Osteocyte (in vitro differentiated cells): ENCODE measurements at regions not wholly inside any gene's neighbourhood (a gene's known extent, or its start where the extent isn't known, plus 50 kb on each side); places are given as distances from the start of the nearest gene placed in this dataset.

ENCODE experiments used
- DNase-seq: peaks from one replicate; pipeline ENCODE4 v3.0.0; 2021; ENCODE audit warnings: mixed read lengths; ENCODE audit not compliant: unreplicated experiment; ENCODE audit errors: extremely low spot score
- H3K27ac Mint-ChIP-seq: one replicate; pipeline ENCODE4 v1.8.0; 2021; ENCODE audit warnings: mild to moderate bottlenecking, mixed read lengths; ENCODE audit not compliant: unreplicated experiment
- H3K27me3 Mint-ChIP-seq: one replicate; pipeline ENCODE4 v1.8.0; 2021; ENCODE audit warnings: mixed read lengths; ENCODE audit not compliant: unreplicated experiment
- H3K36me3 Mint-ChIP-seq: one replicate; pipeline ENCODE4 v1.8.0; 2021; ENCODE audit warnings: mixed read lengths; ENCODE audit not compliant: unreplicated experiment
- H3K4me1 Mint-ChIP-seq: one replicate; pipeline ENCODE4 v1.8.0; 2021; ENCODE audit warnings: mixed read lengths; ENCODE audit not compliant: unreplicated experiment
- H3K4me3 Mint-ChIP-seq: one replicate; pipeline ENCODE4 v1.8.0; 2021; ENCODE audit warnings: mild to moderate bottlenecking, moderate library complexity, mixed read lengths; ENCODE audit not compliant: unreplicated experiment
- H3K9me3 Mint-ChIP-seq: one replicate; pipeline ENCODE4 v1.8.0; 2021; ENCODE audit warnings: mixed read lengths; ENCODE audit not compliant: unreplicated experiment
- CTCF ChIP-seq: fragments of 200-600 bp; sonication (generic); IDR thresholded peaks from 2 replicates; pipeline ENCODE4 v1.5.0; 2021; ENCODE audit warnings: antibody characterized with exemption, mild to moderate bottlenecking, moderate library complexity

GRCh38 chr22:49522582-49523373 lies 304.9 kb downstream of the BRD1 start:
- Mint-ChIP-seq H3K4me3 (no peak overlapping the region), H3K27me3 (peaks cover 9% of the 10 kb centered on the region), H3K9me3 (no peaks in the 10 kb centered on the region), H3K36me3 (no peaks in the 10 kb centered on the region), H3K27ac (no peak overlapping the region), H3K4me1 (peaks cover 5% of the 10 kb centered on the region)
- no peak for DNase-seq
- no peak for TF ChIP-seq CTCF

GRCh38 chr22:49521787-49522224 lies 305.9 kb downstream of the BRD1 start:
- H3K4me3 Mint-ChIP-seq, result no peak overlapping the region
- no peak for TF ChIP-seq CTCF
- no peaks in the 10 kb centered on the region for H3K36me3 Mint-ChIP-seq
- H3K27me3 Mint-ChIP-seq, result peaks cover 9% of the 10 kb centered on the region
- H3K9me3 Mint-ChIP-seq, result no peaks in the 10 kb centered on the region
- no peak overlapping the region for H3K27ac Mint-ChIP-seq
- DNase-seq, result no peak
- peaks cover 5% of the 10 kb centered on the region for H3K4me1 Mint-ChIP-seq

- H3K27me3 Mint-ChIP-seq, result peaks cover 9% of the 10 kb centered on the region
- H3K9me3 Mint-ChIP-seq, result no peaks in the 10 kb centered on the region
- DNase-seq, result no peak
- H3K4me3 Mint-ChIP-seq, result no peak overlapping the region
- H3K27ac Mint-ChIP-seq, result no peak overlapping the region
- H3K4me1 Mint-ChIP-seq, result peaks cover 5% of the 10 kb centered on the region
- no peaks in the 10 kb centered on the region for H3K36me3 Mint-ChIP-seq
- no peak for TF ChIP-seq CTCF
These were observed 308.4 kb downstream of the BRD1 start for GRCh38 chr22:49519117-49519737.

DNA sequence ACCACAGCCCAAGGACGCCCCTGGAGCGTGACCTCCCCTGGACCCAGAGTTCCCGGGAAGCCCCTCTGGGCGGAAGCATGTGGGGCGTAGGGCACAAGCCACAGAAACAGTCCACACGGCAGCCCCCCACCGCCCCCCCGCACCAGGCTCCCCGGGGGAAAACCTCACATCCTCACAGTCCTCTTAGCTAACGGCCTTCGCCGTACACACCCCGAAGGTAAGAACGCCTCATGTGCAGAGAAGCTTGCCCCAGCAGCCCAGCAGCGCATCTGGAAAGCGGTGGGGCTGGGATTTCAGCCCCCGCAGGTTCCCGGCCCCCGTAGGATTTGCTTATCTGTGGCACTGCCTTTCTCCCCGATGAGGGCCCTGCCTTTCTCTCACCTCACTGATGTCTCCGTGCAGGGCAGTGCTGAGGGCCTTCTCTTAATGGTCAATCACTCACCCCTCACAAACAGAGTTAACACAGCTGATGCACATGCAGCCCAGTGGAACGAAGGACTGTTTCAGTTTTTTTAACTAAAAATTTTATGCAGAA lies 309.2 kb downstream of the BRD1 start:
- no peak overlapping the region for H3K27ac Mint-ChIP-seq

More for the DNA sequence above, 309.2 kb downstream of the BRD1 start:
- no peak overlapping the region for H3K4me3 Mint-ChIP-seq
- TF ChIP-seq CTCF, result no peak
- H3K27me3 Mint-ChIP-seq, result peaks cover 9% of the 10 kb centered on the region
- H3K36me3 Mint-ChIP-seq, result no peaks in the 10 kb centered on the region
- DNase-seq, result no peak
- H3K4me1 Mint-ChIP-seq, result peaks cover 5% of the 10 kb centered on the region
- H3K9me3 Mint-ChIP-seq, result no peaks in the 10 kb centered on the region
